Stimulated activated CD8-positive, alpha-beta memory T cell treated with anti-CD3 and anti-CD28 coated beads, Interleukin-12 subunit alpha, Interleukin-12 subunit beta, amount 100 ng/mL, for 4 hours (primary cell): ENCODE measurements at regions not wholly inside any gene's neighbourhood (a gene's known extent, or its start where the extent isn't known, plus 50 kb on each side); places are given as distances from the start of the nearest gene placed in this dataset.

Experiments
- DNase-seq: peaks from one replicate; pipeline ENCODE4 v3.0.0-alpha.2; 2020; ENCODE audit warnings: low read depth

GRCh38 chr20:59434960-59435359 lies 134.5 kb downstream of the EDN3 start:
- DNase-seq = no peak

- DNase-seq = no peak
Measured at GRCh38 chr20:59435518-59435917, 135.1 kb downstream of the EDN3 start.

- no peak for DNase-seq
Measured at GRCh38 chr20:59437601-59438031, 137.2 kb downstream of the EDN3 start.

- no peak for DNase-seq
Measured at GRCh38 chr20:59438201-59438600, 137.8 kb downstream of the EDN3 start.

GRCh38 chr20:59439243-59439642 lies 138.8 kb downstream of the EDN3 start:
- DNase-seq = no peak

GRCh38 chr20:59441306-59441705 lies 140.9 kb downstream of the EDN3 start:
- DNase-seq = no peak

GRCh38 chr20:59441860-59442810 lies 141.7 kb downstream of the EDN3 start:
- DNase-seq = no peak

GRCh38 chr20:59443550-59443949 lies 143.1 kb downstream of the EDN3 start:
- no peak for DNase-seq

- DNase-seq = no peak
Measured at GRCh38 chr20:59446376-59446775, 146.0 kb downstream of the EDN3 start.

GRCh38 chr20:59448196-59448595 lies 147.8 kb downstream of the EDN3 start:
- no peak for DNase-seq

GRCh38 chr20:59448851-59449444 lies 148.5 kb downstream of the EDN3 start:
- no peak for DNase-seq

GRCh38 chr20:59451066-59451630 lies 150.7 kb downstream of the EDN3 start:
- DNase-seq = no peak

- no peak for DNase-seq
Measured at GRCh38 chr20:59451641-59452040, 151.2 kb downstream of the EDN3 start.

GRCh38 chr20:59452856-59453255 lies 151.5 kb upstream of the PHACTR3 start:
- no peak for DNase-seq

GRCh38 chr20:59453759-59454560 lies 150.4 kb upstream of the PHACTR3 start:
- DNase-seq = no peak

- DNase-seq = no peak
Measured at GRCh38 chr20:59455402-59456341, 148.7 kb upstream of the PHACTR3 start.

GRCh38 chr20:59456342-59457279 lies 147.7 kb upstream of the PHACTR3 start:
- DNase-seq = no peak

- no peak for DNase-seq
Measured at GRCh38 chr20:59458645-59459044, 145.7 kb upstream of the PHACTR3 start.

- no peak for DNase-seq
Measured at GRCh38 chr20:59459586-59459985, 144.8 kb upstream of the PHACTR3 start.

GRCh38 chr20:59460352-59460751 lies 144.0 kb upstream of the PHACTR3 start:
- no peak for DNase-seq
